ENCODE measurements at regions not wholly inside any gene's neighbourhood (a gene's known extent, or its start where the extent isn't known, plus 50 kb on each side); places are given as distances from the start of the nearest gene placed in this dataset.

GRCh38 chr16:50950955-50951354 lies 200.1 kb downstream of the SALL1 start:
- DNase-seq, result no peak

- DNase-seq, result no peak
These were observed 202.7 kb downstream of the SALL1 start for GRCh38 chr16:50948268-50948930.

GRCh38 chr16:50947826-50948225 lies 203.2 kb downstream of the SALL1 start:
- no peak for DNase-seq

- DNase-seq, result no peak
These were observed 204.5 kb downstream of the SALL1 start for GRCh38 chr16:50946606-50947005.

GRCh38 chr16:50946098-50946497 lies 204.2 kb downstream of the CYLD start:
- DNase-seq, result no peak

- no peak for DNase-seq
These were observed 203.3 kb downstream of the CYLD start for GRCh38 chr16:50945171-50945570.

- no peak for DNase-seq
These were observed 202.6 kb downstream of the CYLD start for GRCh38 chr16:50944436-50944835.

- no peak for DNase-seq
These were observed 202.1 kb downstream of the CYLD start for GRCh38 chr16:50944033-50944432.

- no peak for DNase-seq
These were observed 200.3 kb downstream of the CYLD start for GRCh38 chr16:50942143-50942542.

GRCh38 chr16:50941681-50942080 lies 199.8 kb downstream of the CYLD start:
- no peak for DNase-seq

- DNase-seq, result no peak
These were observed 198.5 kb downstream of the CYLD start for GRCh38 chr16:50940275-50940854.

GRCh38 chr16:50939356-50939755 lies 197.5 kb downstream of the CYLD start:
- no peak for DNase-seq

- DNase-seq, result no peak
These were observed 197.0 kb downstream of the CYLD start for GRCh38 chr16:50938932-50939331.

- no peak for DNase-seq
These were observed 191.4 kb downstream of the CYLD start for GRCh38 chr16:50933262-50933661.

GRCh38 chr16:50932348-50932935 lies 190.6 kb downstream of the CYLD start:
- no peak for DNase-seq

GRCh38 chr16:50928065-50928464 lies 186.2 kb downstream of the CYLD start:
- DNase-seq, result no peak

- DNase-seq, result no peak
These were observed 184.0 kb downstream of the CYLD start for GRCh38 chr16:50925758-50926357.

GRCh38 chr16:50924759-50925545 lies 183.1 kb downstream of the CYLD start:
- no peak for DNase-seq

GRCh38 chr16:50917950-50918703 lies 176.2 kb downstream of the CYLD start:
- no peak for DNase-seq

GRCh38 chr16:50916040-50916439 lies 174.2 kb downstream of the CYLD start:
- no peak for DNase-seq

- DNase-seq, result no peak
These were observed 173.2 kb downstream of the CYLD start for GRCh38 chr16:50915120-50915519.

- DNase-seq, result no peak
These were observed 168.8 kb downstream of the CYLD start for GRCh38 chr16:50910736-50911100.
